ENCODE measurements at regions not wholly inside any gene's neighbourhood (a gene's known extent, or its start where the extent isn't known, plus 50 kb on each side); places are given as distances from the start of the nearest gene placed in this dataset.

- TF ChIP-seq CTCF (IDR thresholded peaks at IDR 0.05): no peak
These were observed 528.5 kb downstream of the DSC3 start for GRCh38 chr18:30514059-30514458.

GRCh38 chr18:30512872-30513271 is 529.7 kb downstream of the DSC3 start:
- TF ChIP-seq CTCF (IDR thresholded peaks at IDR 0.05): no peak

GRCh38 chr18:30510882-30511281 is 531.7 kb downstream of the DSC3 start:
- no peak for TF ChIP-seq CTCF (IDR thresholded peaks at IDR 0.05)

GRCh38 chr18:30501594-30501993 is 540.9 kb downstream of the DSC3 start:
- no peak for TF ChIP-seq CTCF (IDR thresholded peaks at IDR 0.05)

- TF ChIP-seq CTCF (IDR thresholded peaks at IDR 0.05): no peak
These were observed 542.1 kb downstream of the DSC3 start for GRCh38 chr18:30500240-30500945.

GRCh38 chr18:30499721-30500120 is 542.8 kb downstream of the DSC3 start:
- no peak for TF ChIP-seq CTCF (IDR thresholded peaks at IDR 0.05)

GRCh38 chr18:30492552-30493129 is 549.9 kb downstream of the DSC3 start:
- TF ChIP-seq CTCF (IDR thresholded peaks at IDR 0.05): no peak
